Activated CD4-positive, alpha-beta T cell treated with anti-CD3 and anti-CD28 coated beads for 48 hours (primary cell): ENCODE measurements at regions not wholly inside any gene's neighbourhood (a gene's known extent, or its start where the extent isn't known, plus 50 kb on each side); places are given as distances from the start of the nearest gene placed in this dataset.
"Not testable (repeated sequence)": the region's sequence is repeated elsewhere in the genome, so short reads cannot be mapped to it uniquely, and the experiment has no call there.

Source experiments
- DNase-seq: peaks from one replicate; pipeline ENCODE4 v3.0.0-alpha.2; 2020

DNA sequence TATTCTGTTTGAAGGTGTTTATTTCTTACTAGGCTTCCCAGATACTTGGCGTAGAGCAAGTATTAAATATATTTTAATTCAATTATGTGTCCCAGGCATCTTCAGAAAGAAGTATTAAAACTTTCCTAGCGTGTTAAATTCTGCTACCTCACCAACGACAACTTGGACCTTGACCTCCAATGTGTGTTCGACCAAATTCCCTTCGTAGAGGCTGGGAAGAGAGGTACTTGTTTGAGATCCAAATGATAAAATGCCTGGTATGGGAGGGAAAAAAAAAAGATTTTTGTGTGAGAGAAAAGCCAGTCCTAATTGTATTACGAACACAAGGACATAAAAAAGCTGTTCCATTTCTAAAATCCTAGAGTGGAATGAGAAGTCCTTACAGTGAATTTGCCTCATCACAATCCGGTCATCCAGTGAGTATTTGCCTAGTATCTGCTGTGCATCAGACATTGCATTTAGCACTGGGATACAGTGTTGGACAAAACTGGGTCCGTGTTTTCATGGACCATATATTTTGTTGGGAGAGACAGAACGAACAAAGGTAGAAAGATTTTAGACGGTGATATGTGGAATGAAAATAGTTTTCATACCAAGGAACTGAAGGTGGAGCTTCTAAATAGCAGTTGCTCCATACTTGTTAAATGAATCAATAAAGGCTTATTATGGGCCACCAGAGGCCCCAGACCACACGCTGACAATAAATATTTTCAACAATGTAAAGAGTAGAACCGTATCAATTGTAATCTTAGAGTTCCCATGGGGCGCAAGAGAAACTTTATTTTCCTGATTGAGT is 103.1 kb downstream of the KIF4B start:
- DNase-seq, result no peak

DNA sequence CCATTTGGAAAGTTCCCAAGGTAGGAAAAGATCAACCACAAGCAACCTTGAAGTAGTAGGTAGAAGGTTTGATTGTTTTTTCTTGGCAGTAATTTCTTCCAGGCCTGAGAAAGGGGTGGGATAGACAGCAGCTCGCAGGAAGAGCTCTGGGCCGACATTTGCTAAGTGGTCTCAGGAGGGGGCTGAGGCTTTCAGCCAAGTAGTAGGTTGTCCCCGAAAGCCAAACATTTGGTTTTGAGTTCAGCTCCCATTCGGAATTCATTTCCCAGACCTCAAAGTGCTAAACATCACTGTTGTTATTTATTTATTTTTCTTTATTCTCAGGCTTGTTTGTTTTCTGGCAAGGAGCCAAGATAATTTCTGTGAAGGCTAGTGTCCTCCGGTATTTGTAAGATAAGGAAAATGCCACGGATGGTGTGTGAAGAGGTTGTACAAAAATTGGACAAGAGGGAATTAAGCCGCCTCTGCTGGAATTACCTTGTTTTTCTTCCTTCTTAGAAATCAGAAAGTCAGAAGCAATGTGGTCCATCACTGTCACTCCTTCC is 112.1 kb downstream of the KIF4B start:
- no peak for DNase-seq

DNA sequence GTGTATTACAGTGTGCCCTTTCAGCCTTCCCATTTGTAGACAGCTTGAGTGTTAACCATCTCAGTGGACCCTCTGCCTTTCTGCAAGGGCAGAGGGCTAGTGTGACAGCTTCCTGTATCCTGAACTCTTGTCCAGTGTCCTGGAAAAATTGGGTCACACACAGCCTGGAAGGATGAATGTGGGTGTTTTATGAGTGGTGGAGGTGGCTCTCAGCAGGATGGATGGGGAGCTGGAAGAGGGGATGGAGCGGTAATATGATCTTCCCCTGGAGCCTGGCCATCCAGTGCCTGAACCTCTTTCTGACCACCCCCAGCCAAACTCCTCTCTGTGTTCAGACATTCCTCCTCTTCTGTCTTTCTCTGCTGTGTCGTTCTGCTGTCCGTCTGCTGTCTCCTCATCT is 113.0 kb downstream of the KIF4B start:
- no peak for DNase-seq

DNA sequence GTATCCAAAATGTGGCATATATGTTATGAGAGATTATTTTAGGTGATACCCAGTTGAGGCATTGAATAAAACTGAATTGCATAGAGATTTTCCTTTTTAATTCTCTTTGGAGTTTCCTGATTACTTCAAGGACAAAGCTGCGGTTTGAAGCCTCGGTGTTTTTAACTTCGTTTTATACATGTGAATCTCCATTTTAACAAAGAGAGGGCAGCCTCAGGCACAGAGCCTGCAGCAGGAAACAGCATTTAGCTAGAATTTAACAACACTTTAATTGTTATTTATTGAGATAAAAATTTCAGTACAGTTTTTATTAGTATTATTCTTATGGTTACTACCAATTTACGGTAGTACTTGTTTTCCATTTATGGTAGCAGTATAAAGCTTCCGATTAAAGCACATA is 114.0 kb downstream of the KIF4B start:
- DNase-seq, result no peak

DNA sequence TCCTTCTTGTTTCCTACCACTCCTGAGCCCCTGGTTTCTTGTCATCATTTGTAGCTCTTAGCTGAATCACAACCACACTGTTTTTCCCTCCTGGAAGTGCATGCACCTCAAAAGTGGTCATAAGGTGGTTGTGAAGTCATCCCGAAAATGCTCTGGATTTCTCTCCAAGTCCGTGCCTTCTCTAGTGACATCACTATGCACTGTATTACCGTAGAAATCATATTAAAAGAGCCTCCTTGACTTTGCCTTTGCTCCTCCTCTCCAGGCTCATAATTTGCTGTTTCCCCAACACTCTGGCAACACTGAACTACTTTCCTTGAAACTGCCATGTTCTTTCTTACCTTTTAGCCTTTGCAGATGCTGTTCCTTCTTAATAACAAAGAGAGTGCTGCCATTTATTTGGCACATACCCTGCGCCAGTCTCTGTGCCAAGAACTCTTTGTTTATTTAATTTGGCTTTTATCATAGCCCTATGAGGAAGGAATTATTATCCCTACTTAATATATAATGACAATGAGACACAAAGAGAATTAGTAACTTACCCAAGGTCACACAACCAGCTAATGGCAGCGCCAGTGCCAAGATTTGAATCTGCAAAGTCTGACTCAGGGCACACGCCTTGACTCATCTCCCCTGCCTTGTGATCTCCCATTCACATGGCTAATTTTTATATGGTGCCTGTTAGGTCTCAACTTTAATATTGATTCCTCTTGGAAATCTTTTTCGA is 115.4 kb downstream of the KIF4B start:
- no peak for DNase-seq

DNA sequence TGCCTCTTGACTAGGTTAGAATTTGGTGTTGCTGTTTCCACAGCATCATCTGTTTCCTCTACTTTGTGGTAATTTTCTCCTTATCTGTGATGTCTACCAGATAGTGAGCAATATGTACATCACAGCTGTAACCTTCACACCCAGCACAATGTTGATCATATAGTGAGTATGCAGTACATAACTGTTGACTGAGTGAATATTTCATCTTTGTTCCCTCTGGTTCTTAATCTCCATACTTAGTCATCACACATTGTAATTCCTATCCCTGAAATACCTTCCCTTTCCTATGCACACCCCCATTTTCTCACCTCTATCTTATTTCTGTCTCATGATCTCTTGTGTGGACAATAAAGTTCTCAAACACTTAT is 115.9 kb downstream of the KIF4B start:
- no peak for DNase-seq

DNA sequence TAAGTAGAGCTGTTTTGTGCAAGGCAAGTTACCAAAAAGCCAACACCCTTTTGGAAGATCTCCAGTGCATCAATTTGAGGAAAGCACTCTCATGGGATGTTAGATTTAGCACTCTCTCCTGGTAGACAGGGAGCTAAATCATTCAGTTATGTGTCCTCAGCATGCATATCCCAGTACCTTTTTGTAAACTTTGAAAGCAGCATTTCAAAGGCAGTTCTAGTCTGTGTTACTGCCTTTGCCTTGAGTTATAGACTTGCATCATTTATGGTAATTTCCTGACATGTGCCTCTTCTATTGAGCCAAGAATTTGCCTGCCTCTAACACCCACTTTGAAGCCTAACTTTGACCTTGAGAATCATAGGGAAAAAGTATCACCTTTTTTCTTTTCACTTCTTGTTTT is 120.6 kb downstream of the KIF4B start:
- no peak for DNase-seq

DNA sequence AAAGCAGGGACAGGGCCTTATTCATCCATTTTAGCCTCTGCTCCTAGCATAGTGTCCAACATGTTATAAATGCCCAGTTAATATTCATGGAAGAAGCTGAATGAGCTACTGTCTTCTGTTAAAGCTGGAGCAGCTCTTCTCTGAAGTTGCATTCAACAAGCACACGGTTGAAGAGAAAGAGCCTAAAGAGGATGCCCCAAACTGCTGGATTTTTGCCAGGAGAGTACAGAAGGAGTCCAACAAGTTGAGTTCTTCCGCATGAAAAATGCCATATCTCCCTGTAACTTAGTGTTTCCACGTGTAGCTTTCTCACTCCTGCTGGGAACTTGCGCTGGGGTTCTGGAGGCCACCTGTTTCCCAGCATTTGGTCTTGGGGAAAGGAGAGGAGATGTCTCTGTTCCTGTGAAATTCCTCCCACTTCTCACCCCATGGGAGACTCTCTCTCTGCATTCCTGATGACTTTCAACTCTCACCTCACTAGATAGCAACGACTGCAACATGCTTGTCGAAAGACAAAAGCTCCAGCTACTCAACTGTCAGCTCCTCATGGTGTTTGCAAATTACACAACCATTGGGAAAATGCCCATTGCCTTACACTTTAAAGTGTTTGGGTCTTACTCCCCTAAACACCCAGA is 122.8 kb downstream of the KIF4B start:
- DNase-seq, result no peak

DNA sequence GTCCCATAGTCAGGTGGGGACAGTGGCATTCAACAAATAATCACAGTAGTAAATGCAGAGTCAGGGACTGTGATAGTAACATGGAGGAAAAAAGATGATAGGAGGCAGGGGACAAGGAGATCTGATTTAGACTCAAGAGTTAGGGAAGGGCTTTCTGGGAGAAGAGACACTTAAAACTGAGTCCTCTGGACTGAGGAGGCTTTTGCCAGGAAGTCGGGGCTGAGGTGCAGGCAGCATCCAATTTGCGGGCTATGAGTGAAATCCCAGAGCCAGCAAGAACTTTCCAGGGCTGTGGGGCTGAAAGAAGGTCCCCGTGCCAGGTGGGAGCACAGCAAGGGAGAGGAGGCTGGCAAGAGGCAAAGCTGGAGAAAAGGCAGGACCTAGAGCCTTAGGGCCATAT is 124.1 kb downstream of the KIF4B start:
- DNase-seq, result no peak

DNA sequence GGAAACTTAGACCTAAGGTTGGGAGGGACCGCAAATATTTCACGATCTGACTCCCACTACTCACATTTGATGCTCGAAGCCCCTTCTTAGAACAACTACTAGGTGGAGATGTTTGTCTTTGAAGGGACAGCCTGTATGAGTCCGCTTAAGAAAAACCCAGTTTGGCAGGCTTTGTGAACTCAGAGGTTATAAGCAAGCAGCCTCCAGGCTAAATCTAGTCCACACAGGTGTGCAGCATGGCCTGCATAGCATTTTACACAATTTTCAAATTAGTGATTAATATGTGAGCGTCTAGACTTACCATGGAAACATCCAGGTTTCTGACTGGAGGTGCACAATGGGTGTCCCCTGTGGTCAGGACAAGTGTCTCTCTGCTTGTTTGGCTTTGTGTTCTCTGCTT is 127.1 kb downstream of the KIF4B start:
- no peak for DNase-seq

DNA sequence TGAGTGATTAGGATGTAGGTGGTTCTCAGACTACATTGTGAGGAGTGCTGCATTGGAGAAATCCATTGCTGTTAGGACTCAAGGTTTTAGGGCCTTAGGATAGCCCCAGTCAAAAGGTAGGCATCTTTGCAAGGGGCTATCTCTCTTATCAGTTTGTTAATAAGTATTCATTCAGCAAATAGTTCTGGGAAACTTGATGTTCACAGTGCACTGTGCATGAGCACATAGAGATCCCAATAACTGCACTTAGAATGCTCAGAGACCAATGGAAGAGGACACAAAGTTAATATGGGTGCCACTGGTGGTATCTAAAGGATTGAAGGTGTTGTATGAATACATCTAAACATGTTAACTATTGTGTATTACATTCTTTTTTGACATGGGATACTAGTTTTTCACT is 131.4 kb downstream of the KIF4B start:
- DNase-seq, result no peak

DNA sequence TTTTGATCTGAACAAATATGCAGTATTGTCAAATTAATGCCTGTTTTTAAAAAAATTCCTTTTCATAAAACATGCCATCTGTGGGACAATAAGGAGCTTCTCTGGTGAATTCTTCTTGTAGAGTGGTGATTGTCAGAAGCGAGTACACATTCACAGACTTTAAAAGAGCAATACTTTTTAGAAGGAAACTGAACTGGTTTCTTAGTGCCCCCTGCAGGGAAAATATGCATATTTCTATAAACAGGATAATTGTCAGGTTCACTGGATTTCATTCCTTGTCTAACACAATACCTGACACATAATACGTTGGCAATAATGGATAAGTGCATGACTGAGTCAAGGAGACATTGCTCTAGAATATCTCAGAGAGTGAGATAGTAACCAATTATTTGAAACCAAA is 133.7 kb downstream of the KIF4B start:
- DNase-seq, result no peak

DNA sequence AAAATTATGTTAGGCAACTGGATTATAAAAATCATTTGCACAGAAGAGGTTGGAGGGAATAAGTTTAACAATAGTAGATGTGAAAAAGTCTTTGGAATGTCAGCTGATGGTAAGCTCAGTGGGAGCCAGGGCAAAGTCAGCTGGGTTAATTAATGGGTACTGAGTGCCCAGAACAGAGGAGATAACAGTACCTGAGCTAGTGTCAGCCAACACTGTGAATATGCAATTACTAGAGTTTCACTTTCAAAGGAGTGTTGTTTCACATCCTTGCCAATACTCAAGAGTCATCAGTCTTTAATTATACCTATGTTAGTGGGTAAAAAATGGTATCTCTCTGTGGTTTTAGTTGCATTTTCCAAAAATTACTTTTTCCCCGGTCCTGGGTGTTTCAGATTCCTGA is 135.1 kb downstream of the KIF4B start:
- no peak for DNase-seq

DNA sequence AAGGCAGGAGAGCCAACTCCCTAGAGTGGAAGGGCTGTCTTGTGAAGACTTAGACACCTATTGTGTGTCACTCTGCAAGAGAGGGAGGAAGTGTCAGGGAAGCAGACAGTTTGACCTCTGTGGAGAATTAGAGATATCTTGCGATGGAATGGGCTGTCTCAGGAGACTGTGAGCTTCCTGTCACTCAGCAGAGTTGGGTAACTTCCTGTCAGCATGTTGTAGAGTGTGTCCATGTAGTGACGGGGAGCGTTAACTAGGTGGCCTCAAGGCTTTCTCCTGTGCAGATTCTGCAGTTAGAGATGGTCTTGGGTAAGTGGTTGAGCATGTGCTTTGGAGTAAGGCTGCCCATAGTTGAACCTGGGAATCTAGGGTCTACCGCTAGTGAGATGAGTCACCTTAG is 136.5 kb downstream of the KIF4B start:
- DNase-seq, result no peak

DNA sequence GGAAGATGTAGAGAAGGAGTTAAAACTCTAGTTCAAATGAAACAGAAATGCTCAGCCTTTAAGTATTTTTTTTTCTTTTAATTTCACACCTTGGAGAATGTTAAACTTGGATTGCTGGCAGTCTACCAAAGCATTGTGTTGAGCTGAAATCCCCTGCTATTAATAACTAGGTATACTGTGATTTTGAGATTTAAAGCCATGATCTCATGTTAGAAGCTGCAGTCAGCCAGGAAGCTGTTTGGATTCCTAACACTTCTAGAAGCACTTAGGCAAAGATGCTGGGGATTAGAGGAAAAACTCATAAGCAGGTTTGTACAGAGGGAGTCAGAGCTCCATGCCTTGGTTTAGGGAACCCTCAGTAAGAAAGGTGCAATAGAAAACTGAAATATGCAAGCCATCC is 141.4 kb downstream of the KIF4B start:
- DNase-seq, result no peak

DNA sequence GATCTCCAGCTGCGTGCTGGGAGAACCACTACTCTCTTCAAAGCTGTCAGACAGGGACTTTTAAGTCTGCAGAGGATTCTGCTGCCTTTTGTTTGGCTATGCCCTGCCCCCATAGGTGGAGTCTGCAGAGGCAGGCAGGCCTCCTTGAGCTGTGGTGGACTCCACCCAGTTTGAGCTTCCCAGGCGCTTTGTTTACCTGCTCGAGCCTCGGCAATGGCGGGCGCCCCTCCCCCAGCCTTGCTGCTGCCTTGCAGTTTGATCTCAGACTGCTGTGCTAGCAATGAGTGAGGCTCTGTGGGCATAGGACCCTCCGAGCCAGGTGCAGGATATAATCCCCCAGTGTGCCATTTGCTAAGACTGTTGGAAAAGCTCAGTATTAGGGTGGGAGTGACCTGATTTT is 149.5 kb downstream of the KIF4B start:
- not testable (repeated sequence) for DNase-seq

DNA sequence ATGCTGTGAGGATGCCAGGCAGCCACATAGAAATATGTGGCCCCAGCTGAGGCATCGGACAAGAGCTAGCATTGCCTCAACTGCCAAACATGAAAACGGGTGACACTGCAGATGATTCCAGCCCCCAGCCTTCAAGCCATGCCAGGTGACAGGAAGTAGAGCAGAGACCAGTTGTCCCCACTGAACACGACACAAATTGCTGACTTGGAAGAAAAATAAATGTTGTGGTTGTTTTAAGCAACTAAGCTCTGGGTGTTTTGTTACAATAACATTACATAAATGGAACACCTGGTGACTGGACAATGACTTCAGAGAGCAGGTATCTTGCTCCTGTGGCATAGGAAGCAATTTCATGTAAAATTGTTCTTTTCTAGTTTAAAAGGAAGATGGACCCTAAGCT is 154.2 kb downstream of the KIF4B start:
- DNase-seq, result no peak

DNA sequence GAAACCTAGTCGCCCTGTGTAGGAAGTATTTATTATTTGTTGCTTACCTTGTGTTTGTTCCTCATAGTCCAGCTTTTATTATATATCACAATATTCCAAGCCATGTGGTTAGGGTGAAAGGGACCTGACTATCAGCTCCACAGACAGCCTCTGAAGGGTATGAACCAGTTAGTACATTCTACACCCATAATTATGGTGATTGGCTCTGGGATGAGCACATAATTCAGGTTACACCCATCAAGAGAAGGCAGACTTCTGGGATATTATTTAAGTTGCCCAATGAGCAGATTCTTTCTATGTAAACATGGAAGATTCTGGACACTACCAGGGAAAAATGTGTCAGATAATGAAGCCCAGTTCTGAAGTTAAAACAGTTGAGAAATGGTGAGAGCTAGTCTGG is 168.0 kb downstream of the KIF4B start:
- DNase-seq, result no peak

DNA sequence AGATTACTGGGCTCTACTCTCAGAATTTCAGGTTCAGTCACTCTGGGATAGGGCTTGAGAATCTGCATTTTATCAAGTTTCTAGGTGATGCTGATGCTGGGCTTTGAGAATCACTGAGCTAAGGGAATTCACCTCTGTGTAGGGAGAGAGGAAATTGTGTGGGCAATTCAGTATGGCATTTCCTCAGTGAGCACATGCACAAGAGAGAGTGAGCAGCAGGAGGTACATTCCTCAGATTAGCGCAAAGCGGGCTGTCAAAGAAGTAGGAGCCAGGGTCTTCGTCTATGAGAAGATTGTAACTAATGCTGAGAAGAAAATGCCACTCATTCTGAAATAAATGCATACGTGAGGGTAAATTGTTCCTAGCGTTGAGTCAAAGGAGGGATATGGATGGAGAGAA is 175.9 kb downstream of the KIF4B start:
- no peak for DNase-seq

DNA sequence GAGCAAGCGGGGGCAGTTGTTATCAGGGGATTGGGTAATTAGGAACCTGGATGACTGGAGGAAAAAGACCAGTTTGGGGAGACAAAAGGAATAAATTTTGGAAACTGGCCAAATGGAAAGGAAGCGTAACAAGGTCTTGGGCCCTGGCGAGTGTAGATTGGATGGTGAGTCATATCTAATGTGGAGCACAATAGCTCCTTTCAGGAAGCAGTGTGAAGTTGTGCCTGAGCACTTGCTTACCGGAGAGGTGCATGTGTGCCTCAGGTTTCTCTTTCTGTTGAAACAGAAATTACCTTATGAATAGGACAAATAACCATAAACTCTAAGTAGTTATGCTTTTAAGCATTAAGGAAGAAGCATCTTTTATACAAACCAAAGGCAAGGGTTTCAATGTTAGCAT is 176.4 kb downstream of the KIF4B start:
- DNase-seq, result no peak

DNA sequence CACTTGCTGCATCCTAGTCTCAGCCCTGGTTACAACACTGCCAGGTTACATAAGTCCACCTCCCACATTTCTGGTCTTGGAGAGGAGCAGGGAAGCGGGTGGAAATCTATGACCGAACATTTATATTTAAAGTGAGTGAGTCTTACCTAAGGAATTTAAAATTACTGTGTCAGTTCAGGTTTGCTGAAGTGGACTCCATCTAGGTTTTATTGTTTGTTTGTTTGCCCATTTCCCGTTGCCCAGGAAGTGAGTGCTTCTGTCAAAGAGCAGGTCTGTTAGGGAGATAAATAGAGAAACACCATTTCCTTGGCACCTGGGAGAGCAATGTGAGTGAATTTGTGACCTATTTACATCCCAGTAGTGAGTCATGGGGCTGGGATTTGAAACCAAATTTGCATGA is 179.5 kb downstream of the KIF4B start:
- no peak for DNase-seq

DNA sequence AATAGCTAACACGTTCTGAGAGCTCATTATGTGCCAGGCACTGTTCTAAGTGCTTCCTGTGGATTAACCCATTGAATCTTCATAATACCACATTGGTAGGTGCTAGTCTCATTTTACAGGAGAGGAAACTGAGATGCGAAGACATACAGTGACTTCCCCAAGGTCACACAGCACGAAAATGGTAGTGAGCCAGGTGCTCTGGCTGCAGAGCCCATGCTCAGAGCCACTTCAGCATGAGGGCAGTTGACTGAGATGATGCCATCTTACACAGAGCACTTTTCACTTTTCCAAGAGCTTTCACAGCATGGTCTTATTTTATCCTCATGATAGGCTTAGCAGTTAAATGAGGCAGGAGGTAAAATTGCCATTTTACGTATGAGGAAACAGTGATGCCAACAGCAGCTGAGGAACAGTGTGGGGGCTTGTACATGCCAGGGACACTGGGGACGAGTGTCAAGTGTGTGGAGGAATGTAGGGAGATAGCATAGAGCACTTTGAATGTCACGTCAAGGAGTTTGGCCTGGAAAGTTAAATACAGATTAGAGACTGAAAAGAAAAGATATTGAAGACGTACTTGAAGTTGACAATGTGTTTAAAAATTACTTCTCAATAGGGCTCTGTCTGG is 180.0 kb downstream of the KIF4B start:
- DNase-seq, result no peak

DNA sequence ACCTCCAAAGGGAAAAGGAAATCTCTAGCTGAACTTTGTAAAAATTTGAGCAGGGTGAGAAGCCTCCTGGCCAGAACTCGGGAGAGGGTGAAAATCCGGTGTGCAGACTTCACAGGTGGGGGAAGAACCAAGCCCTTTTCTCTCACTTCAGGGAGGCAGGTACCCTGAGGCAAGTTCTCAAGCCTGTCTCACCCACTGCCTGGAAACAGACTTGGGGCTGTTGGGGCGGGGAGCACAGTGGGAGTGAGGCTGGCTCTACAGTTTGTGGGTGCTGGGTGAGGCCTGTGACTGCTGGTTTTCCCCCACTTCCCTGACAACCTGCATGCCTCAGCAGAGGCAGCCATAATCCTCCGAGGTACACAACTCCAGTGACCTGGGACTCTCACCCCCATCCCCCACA is 187.1 kb downstream of the KIF4B start:
- no peak for DNase-seq

DNA sequence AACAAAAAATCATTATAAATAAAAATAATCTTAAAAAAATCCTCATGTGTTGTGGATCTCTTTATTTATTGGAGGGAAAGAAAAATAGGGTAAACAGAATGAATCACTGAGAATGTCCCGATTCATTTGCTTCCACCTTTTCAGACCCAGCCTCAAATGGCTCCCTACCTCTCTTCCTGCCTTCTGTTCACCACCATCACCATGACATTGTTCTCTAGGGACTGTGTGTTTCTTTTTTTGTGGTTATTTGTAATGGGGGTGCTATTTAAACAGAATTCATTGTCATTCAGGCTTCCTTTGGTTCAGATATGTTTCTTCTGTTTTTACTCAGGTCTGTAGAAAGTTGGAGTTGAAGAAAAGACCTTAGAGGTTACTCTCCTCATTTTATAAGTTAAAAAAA is 198.2 kb downstream of the KIF4B start:
- no peak for DNase-seq
